ENCODE measurements at regions not wholly inside any gene's neighbourhood (a gene's known extent, or its start where the extent isn't known, plus 50 kb on each side); places are given as distances from the start of the nearest gene placed in this dataset.
"Not testable (repeated sequence)": the region's sequence is repeated elsewhere in the genome, so short reads cannot be mapped to it uniquely, and the experiment has no call there.

- Histone ChIP-seq H3K27me3 (ENCODE audit: control insufficient read depth, insufficient read depth, low read length, poor library complexity, severe bottlenecking) (no peaks in the 10 kb centered on the region), H3K9ac (ENCODE audit: extremely low read depth, low read length, poor library complexity, severe bottlenecking) (no peak overlapping the region), H3K27ac (ENCODE audit: low read depth, low read length) (no peak overlapping the region), H3K9me3 (ENCODE audit: control insufficient read depth, low read length) (no peaks in the 10 kb centered on the region), H3K36me3 (ENCODE audit: control insufficient read depth, insufficient read depth, low read length) (no peaks in the 10 kb centered on the region), H3K4me1 (ENCODE audit: control insufficient read depth, insufficient read depth, low read length) (no peaks in the 10 kb centered on the region), H3K4me3 (ENCODE audit: low read length) (no peak overlapping the region)
- no peaks in the 10 kb centered on the region for H3K36me3 Mint-ChIP-seq (ENCODE audit: low read depth)
- H3K27me3 Mint-ChIP-seq (ENCODE audit: insufficient read depth) = no peaks in the 10 kb centered on the region
- no peaks in the 10 kb centered on the region for H3K4me1 Mint-ChIP-seq
- no peaks in the 10 kb centered on the region for H3K9me3 Mint-ChIP-seq
- no peak for DNase-seq
- H3K27ac Mint-ChIP-seq = no peak overlapping the region
- 36 to 43% methylated on average over 2 of the region's 2 CpGs for WGBS, 2 experiments (ENCODE audit: insufficient coverage in 1 of 2, insufficient read length in 1 of 2)
- H3K4me3 Mint-ChIP-seq = no peak overlapping the region
- TF ChIP-seq CTCF (conservative IDR thresholded peaks at IDR 0.05) = no peak
These were observed 476.5 kb downstream of the PLK2 start for GRCh38 chr5:57983426-57983825.

DNA sequence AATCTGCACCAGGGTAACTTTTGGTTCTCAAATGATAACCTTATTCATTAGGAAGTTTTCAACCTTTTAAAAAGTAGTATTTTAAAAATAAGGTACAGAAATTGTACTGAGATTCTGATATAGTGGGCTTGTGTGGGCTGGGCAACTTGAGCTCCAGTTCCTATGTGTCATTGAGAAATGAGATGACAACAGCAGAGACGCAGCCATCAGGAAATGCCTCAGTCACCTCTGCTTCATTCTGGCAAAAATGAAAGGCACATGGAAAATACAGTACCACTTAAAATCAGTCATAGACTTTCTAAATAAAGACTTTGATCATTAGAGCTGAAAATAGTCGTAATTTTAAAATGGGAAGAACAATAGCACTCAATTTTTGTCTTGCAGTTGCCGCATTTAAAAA is 480.2 kb downstream of the PLK2 start:
- no peak overlapping the region for H3K9ac ChIP-seq (ENCODE audit: extremely low read depth, low read length, poor library complexity, severe bottlenecking)
- Mint-ChIP-seq H3K27ac (no peak overlapping the region), H3K9me3 (no peaks in the 10 kb centered on the region), H3K27me3 (ENCODE audit: insufficient read depth) (no peaks in the 10 kb centered on the region), H3K4me1 (peaks cover 3% of the 10 kb centered on the region), H3K36me3 (ENCODE audit: low read depth) (no peaks in the 10 kb centered on the region), H3K4me3 (no peak overlapping the region)
- peaks cover 3% of the 10 kb centered on the region for H3K4me1 ChIP-seq (ENCODE audit: control insufficient read depth, insufficient read depth, low read length)
- peaks cover 9% of the 10 kb centered on the region for H3K9me3 ChIP-seq (ENCODE audit: control insufficient read depth, low read length)
- WGBS, 2 experiments (ENCODE audit: insufficient coverage in 1 of 2, insufficient read length in 1 of 2) = 94 to 98% methylated on average over 3 of the region's 3 CpGs
- H3K4me3 ChIP-seq (ENCODE audit: low read length) = no peak overlapping the region
- H3K36me3 ChIP-seq (ENCODE audit: control insufficient read depth, insufficient read depth, low read length) = no peaks in the 10 kb centered on the region
- H3K27ac ChIP-seq (ENCODE audit: low read depth, low read length) = no peak overlapping the region
- no peaks in the 10 kb centered on the region for H3K27me3 ChIP-seq (ENCODE audit: control insufficient read depth, insufficient read depth, low read length, poor library complexity, severe bottlenecking)
- no peak for TF ChIP-seq CTCF (conservative IDR thresholded peaks at IDR 0.05)
- DNase-seq = no peak

- no peaks in the 10 kb centered on the region for H3K36me3 ChIP-seq (ENCODE audit: control insufficient read depth, insufficient read depth, low read length)
- peaks cover 11% of the 10 kb centered on the region for H3K9me3 Mint-ChIP-seq
- no peak overlapping the region for H3K27ac ChIP-seq (ENCODE audit: low read depth, low read length)
- no peak for TF ChIP-seq CTCF (conservative IDR thresholded peaks at IDR 0.05)
- peaks cover 3% of the 10 kb centered on the region for H3K4me1 Mint-ChIP-seq
- DNase-seq = no peak
- no peak overlapping the region for H3K4me3 ChIP-seq (ENCODE audit: low read length)
- peaks cover 3% of the 10 kb centered on the region for H3K4me1 ChIP-seq (ENCODE audit: control insufficient read depth, insufficient read depth, low read length)
- no peaks in the 10 kb centered on the region for H3K27me3 Mint-ChIP-seq (ENCODE audit: insufficient read depth)
- H3K4me3 Mint-ChIP-seq = no peak overlapping the region
- 80 to 100% methylated on average over 1 to 2 of the region's 2 CpGs for WGBS, 2 experiments (ENCODE audit: insufficient coverage in 1 of 2, insufficient read length in 1 of 2)
- no peaks in the 10 kb centered on the region for H3K27me3 ChIP-seq (ENCODE audit: control insufficient read depth, insufficient read depth, low read length, poor library complexity, severe bottlenecking)
- H3K9ac ChIP-seq (ENCODE audit: extremely low read depth, low read length, poor library complexity, severe bottlenecking) = no peak overlapping the region
- H3K27ac Mint-ChIP-seq = no peak overlapping the region
- no peaks in the 10 kb centered on the region for H3K36me3 Mint-ChIP-seq (ENCODE audit: low read depth)
- peaks cover 20% of the 10 kb centered on the region for H3K9me3 ChIP-seq (ENCODE audit: control insufficient read depth, low read length)
These were observed 483.4 kb downstream of the PLK2 start for GRCh38 chr5:57976506-57976905.

DNA sequence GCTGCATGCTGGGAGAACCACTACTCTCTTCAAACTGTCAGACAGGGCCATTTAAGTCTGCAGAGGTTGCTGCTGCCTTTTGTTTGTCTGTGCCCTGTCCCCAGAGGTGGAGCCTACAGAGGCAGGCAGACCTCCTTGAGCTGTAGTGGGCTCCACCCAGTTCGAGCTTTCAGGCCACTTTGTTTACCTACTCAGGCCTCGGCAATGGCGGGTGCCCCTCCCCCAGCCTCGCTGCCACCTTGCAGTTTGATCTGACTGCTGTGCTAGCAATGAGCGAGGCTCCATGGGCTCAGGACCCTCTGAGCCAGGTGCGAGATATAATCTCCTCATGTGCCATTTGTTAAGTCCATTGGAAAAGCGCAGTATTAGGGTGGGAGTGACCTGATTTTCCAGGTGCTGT is 487.8 kb downstream of the PLK2 start:
- not testable (repeated sequence) for DNase-seq; H3K36me3 ChIP-seq (ENCODE audit: control insufficient read depth, insufficient read depth, low read length); H3K27me3 Mint-ChIP-seq (ENCODE audit: insufficient read depth); H3K4me1 ChIP-seq (ENCODE audit: control insufficient read depth, insufficient read depth, low read length); H3K27ac Mint-ChIP-seq; H3K9ac ChIP-seq (ENCODE audit: extremely low read depth, low read length, poor library complexity, severe bottlenecking); H3K4me3 Mint-ChIP-seq; H3K4me1 Mint-ChIP-seq; H3K27ac ChIP-seq (ENCODE audit: low read depth, low read length); H3K27me3 ChIP-seq (ENCODE audit: control insufficient read depth, insufficient read depth, low read length, poor library complexity, severe bottlenecking); H3K36me3 Mint-ChIP-seq (ENCODE audit: low read depth); H3K4me3 ChIP-seq (ENCODE audit: low read length)
- peaks cover 20% of the 10 kb centered on the region for H3K9me3 ChIP-seq (ENCODE audit: control insufficient read depth, low read length)
- WGBS, 2 experiments (ENCODE audit: insufficient coverage in 1 of 2, insufficient read length in 1 of 2) = 87% methylated on average over 7 of the region's 7 CpGs; no CpG with 5 or more reads in 1 of the 2 experiments
- peaks cover 24% of the 10 kb centered on the region for H3K9me3 Mint-ChIP-seq

All from endodermal cell (in vitro differentiated cells).